Naive thymus-derived CD4-positive, alpha-beta T cell (primary cell): ENCODE measurements at regions not wholly inside any gene's neighbourhood (a gene's known extent, or its start where the extent isn't known, plus 50 kb on each side); places are given as distances from the start of the nearest gene placed in this dataset.

Experiments
- ATAC-seq: fragments of 150-1000 bp; cut with Tn5 transposase; 2 replicates; pipeline ENCODE4 v1.10.0; 2021; ENCODE audit warnings: mild to moderate bottlenecking, moderate library complexity
- CTCF ChIA-PET: fragments of 350-600 bp; sonication (Branson Sonifier 250); formaldehyde crosslinking; loops from one replicate; lab custom pipeline; 2021; ENCODE audit warnings: antibody characterized with exemption; lab: Charles Lee
- POLR2A ChIA-PET: fragments of 350-600 bp; sonication (Branson Sonifier 250); formaldehyde crosslinking; loops from one replicate; lab custom pipeline; 2021; ENCODE audit warnings: antibody characterized with exemption, inconsistent platforms; lab: Charles Lee
- DNase-seq, 9 donors: peaks; one replicate each; pipeline versions ENCODE4 v3.0.0 to v3.0.0-alpha.2; 2020 to 2022; ENCODE audit warnings: mixed read lengths in 1 of 9
- H3K27ac ChIP-seq: one replicate; pipeline ENCODE4 v1.7.0; 2013; ENCODE audit warnings: mild to moderate bottlenecking, low read depth, low read length, moderate library complexity
- H3K27me3 ChIP-seq, 2 donors: one replicate each; pipeline ENCODE4 v1.7.0; 2013; ENCODE audit warnings: low read length in 2 of 2, mild to moderate bottlenecking in 2 of 2, moderate library complexity in 2 of 2; ENCODE audit not compliant: control insufficient read depth in 2 of 2, insufficient read depth in 2 of 2
- H3K36me3 ChIP-seq, 3 experiments: 1 replicate in 2 of 3; 2 replicates in 1 of 3; pipeline ENCODE4 v1.7.0; 2013; ENCODE audit warnings: low read length in 3 of 3, mild to moderate bottlenecking in 3 of 3, moderate library complexity in 1 of 3; ENCODE audit not compliant: insufficient read depth in 3 of 3, control insufficient read depth in 2 of 3
- H3K4me1 ChIP-seq, 2 donors: one replicate each; pipeline ENCODE4 v1.7.0; 2013; ENCODE audit warnings: low read length in 2 of 2, mild to moderate bottlenecking in 2 of 2, moderate library complexity in 1 of 2; ENCODE audit not compliant: control insufficient read depth in 2 of 2, insufficient read depth in 2 of 2
- H3K4me3 ChIP-seq: 2 replicates; pipeline ENCODE4 v1.7.0; 2013; ENCODE audit warnings: mild to moderate bottlenecking, low read length
- H3K9me3 ChIP-seq, 3 experiments: 1 replicate in 2 of 3; 2 replicates in 1 of 3; pipeline ENCODE4 v1.7.0; 2013; ENCODE audit warnings: low read length in 3 of 3; ENCODE audit not compliant: control insufficient read depth in 2 of 3
- H3K27ac Mint-ChIP-seq, 9 donors: one replicate each; pipeline ENCODE4 v1.8.0; 2020 to 2022; ENCODE audit warnings: mixed read lengths in 9 of 9, mild to moderate bottlenecking in 8 of 9, moderate library complexity in 5 of 9, inconsistent platforms in 2 of 9
- H3K27me3 Mint-ChIP-seq, 5 donors: one replicate each; pipeline ENCODE4 v1.8.0; 2021 to 2022; ENCODE audit warnings: mixed read lengths in 5 of 5, mild to moderate bottlenecking in 1 of 5
- H3K36me3 Mint-ChIP-seq, 5 donors: one replicate each; pipeline ENCODE4 v1.8.0; 2020 to 2022; ENCODE audit warnings: mixed read lengths in 5 of 5, mild to moderate bottlenecking in 3 of 5, inconsistent platforms in 1 of 5
- H3K4me1 Mint-ChIP-seq, 7 donors: one replicate each; pipeline ENCODE4 v1.8.0; 2020 to 2022; ENCODE audit warnings: mixed read lengths in 7 of 7, mild to moderate bottlenecking in 3 of 7, inconsistent platforms in 1 of 7
- H3K4me3 Mint-ChIP-seq, 10 donors: one replicate each; pipeline ENCODE4 v1.8.0; 2020 to 2022; ENCODE audit warnings: mild to moderate bottlenecking in 10 of 10, mixed read lengths in 10 of 10, moderate library complexity in 6 of 10, inconsistent platforms in 2 of 10
- H3K9me3 Mint-ChIP-seq, 11 donors: one replicate each; pipeline ENCODE4 v1.8.0; 2020 to 2022; ENCODE audit warnings: mixed read lengths in 11 of 11, mild to moderate bottlenecking in 4 of 11, inconsistent platforms in 1 of 11, moderate library complexity in 1 of 11
- intact Hi-C, 2 donors: fragments of 100-400 bp; cut with micrococcal nuclease; formaldehyde crosslinking; loops; one replicate each; pipeline ENCODE4 v1.15.1; 2023

- no peaks in the 10 kb centered on the region for H3K4me1 Mint-ChIP-seq
- Histone ChIP-seq H3K27me3 (no peaks in the 10 kb centered on the region), H3K27ac (no peak overlapping the region), H3K36me3 (no peaks in the 10 kb centered on the region), H3K9me3 (no peaks in the 10 kb centered on the region), H3K4me3 (no peak overlapping the region), H3K4me1 (no peaks in the 10 kb centered on the region)
- ATAC-seq (no peak), DNase-seq (no peak)
- intact Hi-C loops, result no loop called here
- H3K9me3 Mint-ChIP-seq, result no peaks in the 10 kb centered on the region
- H3K27me3 Mint-ChIP-seq, result peaks cover 0 to 14% (median 6%) of the 10 kb centered on the region in 5 donors
- POLR2A ChIA-PET, result no interaction called here
- CTCF ChIA-PET, result interaction anchor here (0.6 kb wide), 1 partner anchor 1416 kb away, joined by 3 read pairs; no protein-coding TSS in a partner anchor
- H3K4me3 Mint-ChIP-seq, result no peak overlapping the region
- H3K27ac Mint-ChIP-seq, result no peak overlapping the region
- no peaks in the 10 kb centered on the region for H3K36me3 Mint-ChIP-seq
Observed at GRCh38 chr3:105235221-105235620, 131.5 kb upstream of the ALCAM start.

GRCh38 chr3:105235785-105236184, 130.9 kb upstream of the ALCAM start:
- intact Hi-C loops, result no loop called here
- POLR2A ChIA-PET, result no interaction called here
- H3K36me3 ChIP-seq, result no peaks in the 10 kb centered on the region
- H3K27me3 ChIP-seq, result no peaks in the 10 kb centered on the region
- peaks cover 0 to 19% (median 6%) of the 10 kb centered on the region in 5 donors for H3K27me3 Mint-ChIP-seq
- no peaks in the 10 kb centered on the region for H3K36me3 Mint-ChIP-seq
- ATAC-seq (no peak), DNase-seq (no peak)
- H3K4me1 Mint-ChIP-seq, result no peaks in the 10 kb centered on the region
- H3K4me3 Mint-ChIP-seq, result no peak overlapping the region
- H3K9me3 ChIP-seq, result no peaks in the 10 kb centered on the region
- peaks cover 0 to 1% (median 0%) of the 10 kb centered on the region in 11 donors for H3K9me3 Mint-ChIP-seq
- H3K27ac ChIP-seq, result no peak overlapping the region
- no peak overlapping the region for H3K27ac Mint-ChIP-seq
- H3K4me3 ChIP-seq, result no peak overlapping the region
- no peaks in the 10 kb centered on the region for H3K4me1 ChIP-seq
- CTCF ChIA-PET, result no interaction called here

- no peaks in the 10 kb centered on the region for H3K27me3 ChIP-seq
- POLR2A ChIA-PET, result no interaction called here
- no peak overlapping the region for H3K4me3 ChIP-seq
- no peaks in the 10 kb centered on the region for H3K36me3 ChIP-seq
- Mint-ChIP-seq H3K4me3 (no peak overlapping the region), H3K27me3 (peaks cover 0 to 22% (median 6%) of the 10 kb centered on the region in 5 donors), H3K9me3 (peaks cover 0 to 2% (median 0%) of the 10 kb centered on the region in 11 donors), H3K4me1 (no peaks in the 10 kb centered on the region), H3K36me3 (no peaks in the 10 kb centered on the region), H3K27ac (no peak overlapping the region)
- DNase-seq (no peak), ATAC-seq (no peak)
- H3K9me3 ChIP-seq, result no peaks in the 10 kb centered on the region
- intact Hi-C loops, result no loop called here
- no peak overlapping the region for H3K27ac ChIP-seq
- CTCF ChIA-PET, result interaction anchor here (0.9 kb wide), 1 partner anchor 11 kb away, joined by 3 read pairs; no protein-coding TSS in a partner anchor
- no peaks in the 10 kb centered on the region for H3K4me1 ChIP-seq
Observed at GRCh38 chr3:105238367-105238766, 128.3 kb upstream of the ALCAM start.

GRCh38 chr3:105243076-105243475, 123.6 kb upstream of the ALCAM start:
- Histone ChIP-seq H3K27me3 (no peaks in the 10 kb centered on the region), H3K27ac (no peak overlapping the region), H3K4me3 (no peak overlapping the region), H3K9me3 (no peaks in the 10 kb centered on the region), H3K36me3 (no peaks in the 10 kb centered on the region), H3K4me1 (no peaks in the 10 kb centered on the region)
- H3K4me3 Mint-ChIP-seq, result no peak overlapping the region
- H3K4me1 Mint-ChIP-seq, result no peaks in the 10 kb centered on the region
- no peak overlapping the region for H3K27ac Mint-ChIP-seq
- ATAC-seq (no peak), DNase-seq (no peak)
- H3K27me3 Mint-ChIP-seq, result peaks cover 0 to 29% (median 5%) of the 10 kb centered on the region in 5 donors
- no peaks in the 10 kb centered on the region for H3K36me3 Mint-ChIP-seq
- H3K9me3 Mint-ChIP-seq, result peaks cover 0 to 2% (median 0%) of the 10 kb centered on the region in 11 donors
- ChIA-PET CTCF (no interaction called here), POLR2A (no interaction called here)
- intact Hi-C loops, result no loop called here

- intact Hi-C loops, result no loop called here
- H3K4me3 Mint-ChIP-seq, result no peak overlapping the region
Observed at GRCh38 chr3:105246536-105246935, 120.2 kb upstream of the ALCAM start.

GRCh38 chr3:105253225-105253624, 113.5 kb upstream of the ALCAM start:
- DNase-seq (no peak), ATAC-seq (no peak)
- Mint-ChIP-seq H3K27ac (no peak overlapping the region), H3K9me3 (peaks cover 0 to 10% (median 0%) of the 10 kb centered on the region in 11 donors), H3K36me3 (no peaks in the 10 kb centered on the region), H3K4me3 (no peak overlapping the region), H3K27me3 (peaks cover 0 to 6% (median 4%) of the 10 kb centered on the region in 5 donors), H3K4me1 (no peaks in the 10 kb centered on the region)
- ChIA-PET POLR2A (no interaction called here), CTCF (no interaction called here)
- intact Hi-C loops, result no loop called here
- no peaks in the 10 kb centered on the region for H3K27me3 ChIP-seq
- H3K4me3 ChIP-seq, result no peak overlapping the region
- H3K27ac ChIP-seq, result no peak overlapping the region
- no peaks in the 10 kb centered on the region for H3K36me3 ChIP-seq
- H3K4me1 ChIP-seq, result no peaks in the 10 kb centered on the region
- no peaks in the 10 kb centered on the region for H3K9me3 ChIP-seq

More at GRCh38 chr3:105246536-105246935, 120.2 kb upstream of the ALCAM start:
- H3K9me3 ChIP-seq, result no peaks in the 10 kb centered on the region
- H3K4me3 ChIP-seq, result no peak overlapping the region
- Mint-ChIP-seq H3K4me1 (no peaks in the 10 kb centered on the region), H3K27ac (no peak overlapping the region), H3K9me3 (peaks cover 0 to 10% (median 0%) of the 10 kb centered on the region in 11 donors), H3K27me3 (peaks cover 0 to 13% (median 6%) of the 10 kb centered on the region in 5 donors), H3K36me3 (no peaks in the 10 kb centered on the region)
- H3K27me3 ChIP-seq, result no peaks in the 10 kb centered on the region
- POLR2A ChIA-PET, result no interaction called here
- ATAC-seq (no peak), DNase-seq (no peak)
- no peaks in the 10 kb centered on the region for H3K36me3 ChIP-seq
- H3K4me1 ChIP-seq, result no peaks in the 10 kb centered on the region
- CTCF ChIA-PET, result no interaction called here
- no peak overlapping the region for H3K27ac ChIP-seq

- Histone ChIP-seq H3K4me1 (no peaks in the 10 kb centered on the region), H3K36me3 (no peaks in the 10 kb centered on the region), H3K27me3 (no peaks in the 10 kb centered on the region), H3K9me3 (no peaks in the 10 kb centered on the region), H3K4me3 (no peak overlapping the region), H3K27ac (no peak overlapping the region)
- Mint-ChIP-seq H3K27me3 (peaks cover 0 to 6% (median 4%) of the 10 kb centered on the region in 5 donors), H3K27ac (no peak overlapping the region), H3K36me3 (no peaks in the 10 kb centered on the region), H3K4me1 (no peaks in the 10 kb centered on the region), H3K4me3 (no peak overlapping the region), H3K9me3 (peaks cover 0 to 10% (median 0%) of the 10 kb centered on the region in 11 donors)
- POLR2A ChIA-PET, result no interaction called here
- CTCF ChIA-PET, result no interaction called here
- ATAC-seq (no peak), DNase-seq (no peak)
- intact Hi-C loops, result no loop called here
Observed at GRCh38 chr3:105254154-105254553, 112.6 kb upstream of the ALCAM start.
